AML-193 (cell line): ENCODE measurements at regions not wholly inside any gene's neighbourhood (a gene's known extent, or its start where the extent isn't known, plus 50 kb on each side); places are given as distances from the start of the nearest gene placed in this dataset.

Experiments used
- DNase-seq, 2 experiments: peaks; one replicate each; lab custom pipeline; 2025; lab: John Stamatoyannopoulos, UW

DNA sequence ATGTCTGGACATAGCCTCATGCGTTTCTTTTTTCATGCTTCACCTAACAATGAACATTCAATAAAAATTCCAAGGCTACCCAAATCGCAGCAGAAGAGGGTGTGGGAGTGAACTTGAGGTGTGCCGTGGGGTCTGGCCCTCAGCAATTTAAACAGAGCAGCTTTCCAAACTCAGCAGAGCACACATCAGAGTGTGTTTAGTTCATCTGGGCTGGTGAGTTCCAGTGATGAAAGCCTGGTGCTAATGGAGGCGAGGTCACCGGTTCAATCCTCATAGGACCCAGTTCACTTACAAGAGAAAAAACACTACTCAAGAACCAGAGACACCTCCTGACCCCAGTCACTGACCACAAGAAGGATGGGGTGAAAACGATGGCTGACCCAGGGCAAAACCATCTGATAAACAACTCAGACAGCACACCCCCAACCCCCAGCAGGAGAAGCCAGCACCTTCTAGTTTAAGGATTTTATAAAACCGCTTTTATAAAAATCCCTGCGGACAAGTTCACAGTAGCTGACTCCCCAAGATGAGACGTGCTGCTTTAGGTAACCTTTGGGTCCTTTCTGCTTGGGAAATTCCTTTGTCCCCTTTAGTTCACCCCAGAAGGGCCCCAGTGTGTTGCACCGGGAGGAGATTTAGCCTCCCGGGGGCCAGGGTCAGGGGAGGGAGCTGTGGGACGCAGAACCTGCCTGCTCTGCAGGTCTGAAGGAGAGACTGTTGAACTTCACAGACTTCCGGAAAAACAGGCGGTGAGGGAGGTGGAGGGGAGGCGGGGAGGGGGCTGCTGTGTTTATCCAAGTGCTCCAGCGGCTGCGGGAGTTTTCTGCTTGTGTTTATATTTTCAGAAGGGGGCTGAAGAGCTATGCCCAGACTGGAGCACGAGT lies 152.7 kb upstream of the SOX11 start:
- DNase-seq: no peak

DNA sequence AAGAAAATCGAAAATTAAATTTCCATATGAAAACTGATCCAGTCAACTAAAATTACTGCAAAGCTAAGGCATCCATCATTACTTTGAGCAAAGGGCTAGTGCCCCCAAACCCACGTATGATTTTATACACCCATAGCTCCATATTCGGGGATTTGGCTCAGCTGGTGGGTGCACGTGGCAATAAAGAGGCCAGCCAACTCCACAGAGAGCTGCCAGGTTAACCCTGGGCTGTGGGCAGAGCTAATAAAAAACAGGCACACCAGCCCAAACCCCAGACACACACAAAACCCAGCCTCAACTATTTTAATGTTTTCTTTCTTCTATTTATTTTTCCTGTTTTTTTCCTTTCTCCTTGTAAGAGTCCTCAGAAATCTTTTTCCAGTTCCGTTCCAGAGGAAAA lies 151.3 kb upstream of the SOX11 start:
- DNase-seq: no peak

DNA sequence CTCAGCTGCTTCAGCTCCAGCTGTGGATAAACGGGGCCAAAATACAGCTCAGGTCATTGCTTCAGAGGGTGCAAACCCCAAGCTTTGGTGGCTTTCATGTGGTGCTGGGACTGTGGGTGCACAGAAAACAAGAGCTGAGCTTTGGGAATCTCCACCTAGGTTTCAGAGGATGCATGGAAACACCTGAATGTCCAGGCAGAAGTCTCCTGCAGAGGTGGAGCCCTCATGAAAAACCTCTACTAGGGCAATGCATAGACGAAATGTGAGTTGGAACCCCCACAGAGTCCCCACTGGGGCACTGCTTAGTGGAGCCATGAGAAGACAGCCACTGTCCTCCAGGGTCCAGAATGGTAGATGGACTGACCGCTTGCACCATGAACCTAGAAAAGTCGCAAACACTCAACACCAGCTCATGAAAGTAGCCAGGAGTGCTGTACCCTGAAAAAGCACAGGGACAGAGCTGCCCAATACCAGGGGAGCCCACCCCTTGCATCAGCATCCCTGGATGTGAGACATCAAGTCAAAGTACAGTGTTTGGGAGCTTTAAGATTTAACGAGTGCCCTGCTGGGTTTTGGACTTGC lies 147.9 kb upstream of the SOX11 start:
- no peak for DNase-seq

DNA sequence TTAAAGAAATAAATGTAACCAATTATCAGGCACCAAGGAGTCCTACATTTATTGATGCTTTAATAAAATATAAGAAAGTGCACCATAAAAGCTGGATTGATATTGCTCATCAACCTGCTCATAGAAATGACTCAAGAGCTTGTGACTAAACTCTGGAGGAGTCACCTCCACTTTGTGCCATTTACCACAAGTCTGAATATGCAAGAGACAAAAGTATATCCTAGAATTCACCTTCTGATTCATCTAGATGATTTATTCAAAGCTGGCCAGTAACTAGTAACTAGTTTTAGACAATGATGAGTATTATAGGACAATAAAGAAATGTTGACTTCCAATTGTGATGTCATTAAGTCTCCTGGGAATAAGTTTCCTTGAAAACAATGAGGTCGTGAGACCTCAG lies 146.0 kb upstream of the SOX11 start:
- DNase-seq: no peak

DNA sequence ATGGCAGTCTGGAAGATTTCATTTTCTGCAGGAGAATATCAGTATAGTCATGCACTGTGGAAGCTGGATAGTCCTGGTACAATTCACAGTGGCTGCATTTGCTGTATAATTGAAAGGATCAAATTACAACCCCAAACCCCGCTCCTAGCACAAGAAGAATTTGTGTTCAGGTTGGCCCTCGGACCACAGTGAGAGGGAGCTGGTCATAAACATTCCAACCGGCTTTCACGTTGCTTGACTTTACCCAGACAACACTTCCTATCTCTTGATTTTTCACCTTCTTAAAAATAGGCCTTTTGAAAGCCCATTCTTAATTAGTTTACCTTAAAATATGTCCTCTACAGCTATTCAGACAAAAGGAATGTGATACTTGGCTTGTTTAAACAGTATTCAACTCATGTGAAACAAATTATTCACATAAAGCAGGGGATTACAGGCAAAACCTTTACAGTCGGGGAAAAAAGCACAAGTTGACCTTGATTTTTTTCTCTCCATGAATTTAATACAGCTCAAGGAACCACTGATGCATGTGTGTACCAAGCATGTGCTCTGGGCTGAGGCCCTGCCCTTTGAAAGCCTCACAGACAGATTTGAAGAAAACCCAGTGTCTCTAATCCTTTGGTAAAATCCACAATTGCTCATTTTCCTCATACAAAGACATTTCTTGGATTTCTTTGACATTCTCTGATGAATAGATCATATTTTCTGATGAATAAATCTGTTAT lies 143.0 kb upstream of the SOX11 start:
- DNase-seq: no peak

DNA sequence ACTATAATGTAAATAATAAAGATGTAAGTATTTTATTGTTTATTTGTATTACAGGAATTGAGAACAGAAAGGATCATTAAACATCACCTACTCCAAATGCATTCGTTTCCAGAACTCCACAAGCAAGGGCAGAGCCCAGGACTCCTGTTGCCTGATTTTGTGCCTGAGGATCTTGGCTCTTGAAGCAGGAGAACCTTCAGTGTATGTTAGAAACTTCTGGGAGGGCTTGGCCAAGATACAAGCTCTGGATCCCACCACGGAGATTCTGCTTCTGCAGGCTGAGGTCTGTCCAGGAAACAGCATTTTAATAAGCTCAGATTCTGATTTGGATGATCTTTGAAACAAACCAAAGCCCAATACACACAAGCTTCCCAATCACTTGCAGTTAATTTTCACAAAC lies 142.4 kb upstream of the SOX11 start:
- DNase-seq: no peak

DNA sequence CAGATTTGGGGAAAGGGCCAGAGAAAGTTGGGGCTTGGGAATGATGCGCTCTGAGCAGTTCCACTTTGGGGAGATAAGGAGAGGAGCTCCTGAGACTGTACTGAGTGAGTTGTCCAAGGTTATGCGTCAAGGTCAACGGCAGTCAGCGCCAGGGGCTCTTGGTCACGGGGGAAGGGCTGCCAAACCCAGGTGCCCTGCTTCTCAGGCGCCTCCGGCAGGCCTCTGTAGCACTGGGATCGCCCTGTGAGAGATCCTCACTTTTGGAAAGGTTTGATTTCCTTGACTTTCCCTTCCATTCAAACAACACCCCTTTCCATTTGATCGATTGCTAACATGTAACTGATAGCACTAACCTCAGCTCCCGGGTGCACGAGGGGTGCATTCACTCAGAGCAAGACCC lies 136.5 kb upstream of the SOX11 start:
- no peak for DNase-seq

DNA sequence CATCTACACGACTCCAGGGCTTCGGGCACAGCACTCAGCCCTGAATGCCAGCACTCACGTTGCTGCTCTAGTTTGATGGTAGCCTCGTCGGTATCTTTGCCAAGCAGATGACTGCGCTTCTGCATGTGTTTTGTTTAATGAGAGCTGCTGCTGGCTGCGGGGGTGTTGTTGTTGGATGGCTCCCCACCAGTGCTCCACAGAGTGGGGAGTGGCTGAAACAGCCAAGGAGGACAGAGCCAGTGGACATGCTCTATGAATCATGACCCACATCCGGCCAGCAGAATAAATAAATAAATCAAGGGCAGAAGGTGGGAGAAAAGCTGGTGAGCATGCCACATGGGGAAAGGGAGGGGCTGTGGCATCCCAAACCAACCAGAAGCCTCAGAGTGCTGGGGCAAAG lies 131.2 kb upstream of the SOX11 start:
- no peak for DNase-seq

DNA sequence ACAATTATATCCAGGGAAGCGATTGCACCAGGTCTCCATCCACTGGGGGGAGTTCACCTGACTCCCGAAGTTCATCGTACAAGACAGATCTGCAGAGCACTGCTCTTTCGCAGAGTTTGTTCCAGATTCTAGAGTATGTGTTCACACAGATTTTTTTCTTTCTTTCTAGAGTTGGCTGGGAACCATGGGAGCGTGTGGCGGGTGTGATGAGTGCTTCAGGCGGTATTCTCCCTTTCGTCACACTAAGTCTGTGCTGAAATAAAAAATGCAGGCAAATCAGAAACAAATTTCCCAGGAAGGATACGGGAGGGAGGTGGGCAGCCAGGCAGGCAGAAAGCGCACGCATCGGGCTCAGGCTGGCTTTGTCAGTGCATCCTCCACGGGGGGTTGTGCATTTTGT lies 129.8 kb upstream of the SOX11 start:
- no peak for DNase-seq

DNA sequence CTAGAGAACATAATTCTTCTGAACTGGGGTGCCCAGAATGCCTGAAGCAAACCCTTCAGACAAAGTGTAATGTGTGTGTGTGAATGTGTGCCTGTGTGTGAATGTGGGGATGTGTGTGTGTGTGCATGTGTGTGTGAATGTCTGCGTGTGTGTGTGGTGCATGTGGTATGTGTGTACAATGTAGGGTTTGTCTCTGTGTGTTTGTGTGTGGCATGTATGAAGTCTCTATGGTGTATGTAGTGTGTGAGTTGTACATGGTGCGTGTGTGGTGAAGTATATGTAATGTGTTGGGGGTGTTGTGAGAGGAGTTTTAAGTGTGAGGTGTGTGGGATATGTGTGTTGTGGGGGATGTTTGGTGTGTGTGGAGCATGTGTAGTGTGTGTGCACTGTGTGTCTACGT lies 129.3 kb upstream of the SOX11 start:
- DNase-seq: no peak

DNA sequence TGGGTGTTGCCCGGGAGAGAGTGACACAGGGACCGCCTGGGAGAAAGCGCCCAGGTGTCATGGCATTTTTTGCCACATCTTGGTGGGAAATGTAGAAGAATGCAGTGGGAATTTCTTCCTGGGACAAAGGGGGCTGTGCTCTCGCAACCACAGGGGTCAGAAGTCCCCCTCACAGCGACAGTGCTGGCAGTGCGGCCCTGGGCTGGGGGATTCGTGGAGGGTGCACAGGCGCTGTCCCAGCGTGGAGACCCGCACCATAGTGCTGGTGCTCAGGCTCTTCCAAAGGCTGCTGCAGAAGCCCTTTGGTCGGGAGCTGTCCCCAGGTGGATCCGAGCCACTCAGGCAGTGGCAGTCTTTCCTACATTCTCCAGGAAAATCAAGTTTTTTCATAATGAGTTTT lies 128.8 kb upstream of the SOX11 start:
- DNase-seq: no peak

DNA sequence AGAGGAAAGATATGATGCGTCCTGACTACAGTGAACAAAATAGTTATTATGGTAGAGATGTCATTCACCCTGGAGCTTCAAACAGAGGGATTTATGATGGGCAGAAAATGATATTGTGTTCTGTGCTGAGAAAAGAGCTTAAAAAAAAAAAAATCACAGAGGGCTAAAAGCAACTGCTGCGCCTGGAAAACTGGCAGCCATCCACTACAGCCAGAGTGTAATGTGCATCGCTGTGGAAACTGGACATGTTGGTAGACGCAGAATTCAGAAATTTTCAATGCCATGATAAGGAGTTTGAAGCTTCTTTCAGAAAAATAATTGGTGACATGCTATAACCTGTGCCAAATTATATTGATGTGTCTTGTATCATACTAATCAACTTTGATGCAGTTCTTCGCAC lies 122.9 kb upstream of the SOX11 start:
- DNase-seq: no peak

DNA sequence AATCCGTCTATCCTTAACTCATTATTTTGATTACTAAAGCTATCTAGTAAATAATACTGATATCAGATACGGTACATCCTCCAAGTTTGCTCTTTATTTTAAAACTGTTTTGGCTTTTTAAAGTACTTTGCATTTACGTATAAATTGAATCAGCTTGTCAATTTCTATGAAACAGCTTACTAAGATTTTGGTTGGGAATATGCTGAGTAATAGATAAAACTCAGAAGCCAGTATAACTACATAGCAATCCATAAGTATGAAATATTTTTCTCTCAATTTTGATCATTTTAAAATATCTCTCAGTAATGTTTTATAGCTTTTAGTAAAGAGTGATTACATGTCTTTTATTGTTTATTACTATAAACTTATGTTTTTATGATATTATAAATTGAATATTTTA lies 116.2 kb upstream of the SOX11 start:
- no peak for DNase-seq

DNA sequence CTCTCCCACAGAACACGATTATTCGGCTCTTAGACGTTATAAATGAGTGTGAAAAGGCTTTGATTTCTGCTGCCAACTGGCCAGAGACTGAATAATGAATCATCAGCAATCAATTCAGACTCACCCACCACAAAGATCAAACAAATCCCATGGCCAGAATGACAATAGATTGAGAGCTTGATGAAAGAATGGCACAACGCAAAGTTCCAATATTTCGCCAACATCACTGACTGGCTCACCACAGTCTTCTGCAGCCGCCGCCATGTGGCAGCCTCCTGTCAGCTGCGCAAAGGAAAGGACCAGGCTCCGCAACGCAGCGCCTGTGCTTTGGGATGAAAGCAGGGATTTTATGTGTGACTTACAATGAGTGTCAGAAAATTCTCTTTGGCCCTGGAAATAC lies 104.4 kb upstream of the SOX11 start:
- DNase-seq: no peak

DNA sequence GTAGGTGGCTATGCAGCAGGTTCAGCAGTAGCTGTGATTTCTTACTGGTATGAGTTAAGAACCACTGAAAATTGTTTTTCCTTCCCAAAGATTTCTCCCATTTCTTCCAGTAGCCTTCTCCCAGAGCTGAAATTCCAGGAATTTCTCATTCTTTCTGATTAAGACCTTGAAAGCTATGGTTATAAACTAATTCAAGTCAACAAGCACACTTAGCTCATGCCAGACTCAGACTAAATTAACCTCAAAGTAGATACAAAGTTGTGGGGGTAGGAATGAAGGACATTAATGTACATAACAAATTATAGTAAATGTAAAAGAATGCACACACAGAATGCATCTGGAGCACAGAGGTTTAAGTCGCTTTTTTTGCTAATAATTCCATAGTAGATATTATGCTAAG lies 103.6 kb upstream of the SOX11 start:
- no peak for DNase-seq

DNA sequence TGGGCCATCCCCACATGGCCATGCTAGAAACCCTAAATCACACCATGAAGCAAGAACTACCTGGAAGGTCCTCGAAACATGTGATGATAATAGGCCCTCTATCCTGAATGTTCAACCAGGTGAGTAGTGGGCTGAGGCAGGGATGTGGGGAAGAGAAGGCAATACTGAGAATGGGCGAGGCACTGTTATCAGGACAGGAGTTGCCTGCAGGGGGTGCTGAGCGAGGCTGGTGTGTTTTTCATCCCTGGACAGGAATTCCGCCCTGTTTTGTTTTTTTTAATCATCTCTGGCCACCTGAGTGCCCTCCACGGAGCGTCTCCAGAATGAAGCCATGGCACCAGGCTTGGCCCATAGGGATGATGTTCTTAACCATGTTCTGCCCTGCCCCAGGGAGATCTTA lies 103.0 kb upstream of the SOX11 start:
- no peak for DNase-seq

DNA sequence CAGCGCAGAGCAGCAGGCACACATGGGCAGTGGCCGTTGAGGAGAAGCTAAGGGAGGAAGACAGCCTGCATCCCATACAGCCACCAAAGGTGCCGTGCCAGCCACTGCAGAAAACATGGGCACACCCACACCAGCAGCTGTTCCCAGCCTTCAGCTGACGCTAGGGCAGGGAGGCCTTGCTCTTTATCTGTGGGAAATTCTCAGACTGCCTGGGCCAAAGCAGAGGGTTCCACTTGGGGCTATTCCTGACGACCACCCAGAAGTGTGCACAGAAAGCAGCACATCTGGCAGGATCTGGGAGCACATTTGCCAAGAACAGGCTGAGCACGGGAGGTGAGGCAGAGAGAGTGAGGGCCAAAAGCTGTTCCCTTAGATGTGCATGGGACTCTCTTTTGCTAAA lies 101.3 kb upstream of the SOX11 start:
- no peak for DNase-seq

DNA sequence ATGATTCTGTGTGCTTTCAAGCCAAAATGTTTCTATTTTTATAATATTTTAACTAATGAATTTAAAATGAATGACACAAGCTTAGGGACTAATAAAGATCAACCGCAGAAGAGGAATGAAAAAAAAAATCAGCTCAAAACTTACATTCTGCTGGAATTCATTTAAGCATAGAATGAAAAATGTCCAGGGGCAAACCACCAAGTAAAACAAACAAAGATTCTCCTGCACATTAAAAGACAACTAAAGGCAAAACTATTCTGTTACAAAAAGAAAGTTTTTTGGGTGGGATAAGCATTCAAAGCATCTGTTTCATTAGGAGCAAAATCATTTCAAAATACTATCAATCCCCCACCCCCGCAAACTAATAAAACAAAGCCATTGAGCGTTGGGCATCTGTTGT lies 99.3 kb upstream of the SOX11 start:
- DNase-seq: no peak

DNA sequence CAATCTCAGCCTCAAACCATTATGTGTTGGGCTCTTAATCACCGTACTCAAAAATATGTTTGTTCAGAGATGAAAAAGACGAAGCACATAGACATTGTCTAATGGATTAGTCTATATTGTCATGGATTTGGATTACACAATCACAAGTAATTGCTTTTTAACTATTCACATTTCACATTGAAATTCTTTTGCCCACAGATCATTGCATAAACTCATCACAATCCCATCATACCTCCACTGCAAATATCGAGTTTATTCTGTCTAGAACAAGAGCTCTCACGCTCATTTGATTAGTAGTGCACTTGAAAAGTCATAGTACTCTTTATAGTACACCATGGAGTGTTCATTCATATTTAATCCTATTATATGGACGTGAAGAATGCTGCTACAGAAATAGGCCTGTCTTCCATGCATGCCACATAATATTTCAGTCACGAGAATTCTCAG lies 97.9 kb upstream of the SOX11 start:
- no peak for DNase-seq

DNA sequence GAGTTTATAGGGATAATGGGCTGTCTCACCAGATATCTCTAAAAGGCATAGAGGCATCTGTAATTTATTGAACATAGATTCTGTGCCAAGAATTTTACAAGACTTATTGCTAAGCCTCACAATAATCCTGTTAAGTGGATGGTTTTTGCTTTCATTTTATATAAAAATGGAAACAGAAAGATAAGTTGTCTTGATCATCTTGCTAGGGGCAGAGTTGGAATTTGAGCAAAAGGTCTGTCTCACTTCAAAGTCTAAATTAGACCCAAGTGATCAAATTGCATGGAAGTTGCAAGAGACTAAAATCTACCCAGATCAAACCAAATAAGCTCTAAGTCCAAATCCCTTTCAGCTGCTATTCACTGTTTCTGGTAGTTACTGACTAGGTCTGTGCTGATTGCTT lies 95.3 kb upstream of the SOX11 start:
- DNase-seq: no peak

DNA sequence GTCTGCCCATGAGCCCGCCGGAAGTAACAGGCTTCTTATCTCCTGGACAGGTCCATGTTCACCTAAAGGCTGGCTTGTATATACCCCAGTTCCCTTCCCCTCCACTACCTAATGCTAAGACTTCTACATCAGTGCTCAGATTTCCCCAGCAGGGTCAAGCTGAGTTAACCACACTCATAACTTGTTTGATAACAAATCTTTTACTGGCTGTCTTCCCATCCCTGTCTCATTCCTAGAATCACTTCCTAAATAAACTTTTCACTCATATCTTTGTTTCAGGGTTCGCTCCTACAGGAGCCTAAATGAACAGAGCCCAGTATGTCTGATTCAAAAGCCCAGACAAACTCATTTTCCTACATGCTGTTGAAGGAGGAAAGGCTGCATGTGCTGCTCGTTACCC lies 94.0 kb upstream of the SOX11 start:
- no peak for DNase-seq

DNA sequence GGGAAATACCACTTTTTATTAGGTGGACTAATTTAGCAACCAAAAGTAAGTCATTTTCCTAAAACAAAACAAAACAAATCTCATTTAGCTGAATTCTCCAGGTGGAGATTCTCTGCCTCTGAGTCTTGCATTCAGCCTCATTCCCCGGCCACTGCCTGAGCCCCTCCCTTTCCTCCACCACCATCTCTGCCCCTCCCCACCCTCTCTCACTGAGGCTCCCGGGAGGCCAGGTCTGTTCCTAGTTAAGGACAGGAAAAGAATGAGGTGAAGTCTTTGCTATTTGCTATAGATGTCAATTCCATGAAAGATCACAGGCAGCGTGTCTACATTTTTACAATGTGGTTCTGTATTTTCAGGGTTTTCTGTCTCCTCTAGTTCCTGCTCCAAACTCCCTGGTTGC lies 83.0 kb upstream of the SOX11 start:
- no peak for DNase-seq

DNA sequence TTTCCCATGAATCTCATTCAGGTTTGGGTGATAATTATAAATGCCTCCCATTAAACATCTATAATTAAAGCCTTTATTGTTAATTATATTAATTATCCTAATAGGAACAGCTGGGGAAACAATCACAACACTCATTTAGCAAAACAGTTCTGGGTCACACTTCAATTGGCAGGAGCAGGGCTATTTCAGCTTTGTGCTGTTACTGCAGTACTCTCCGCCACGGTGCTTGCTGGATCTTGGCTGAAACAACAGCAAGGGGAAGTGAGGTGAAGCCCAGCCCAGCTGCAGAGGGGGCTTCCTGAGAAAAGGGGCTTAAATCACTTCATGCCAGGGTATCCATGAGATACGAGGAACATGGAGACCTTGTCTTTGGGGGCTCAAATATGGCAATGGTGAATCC lies 79.5 kb upstream of the SOX11 start:
- DNase-seq: no peak
